RPMI8226 (cell line): ENCODE measurements at regions not wholly inside any gene's neighbourhood (a gene's known extent, or its start where the extent isn't known, plus 50 kb on each side); places are given as distances from the start of the nearest gene placed in this dataset.

ENCODE experiments used
- DNase-seq: peaks from one replicate; pipeline ENCODE4 v3.0.0-alpha.2; 2015

- DNase-seq: no peak
These were observed 69.3 kb upstream of the SOX4 start for GRCh38 chr6:21524201-21524600.

DNA sequence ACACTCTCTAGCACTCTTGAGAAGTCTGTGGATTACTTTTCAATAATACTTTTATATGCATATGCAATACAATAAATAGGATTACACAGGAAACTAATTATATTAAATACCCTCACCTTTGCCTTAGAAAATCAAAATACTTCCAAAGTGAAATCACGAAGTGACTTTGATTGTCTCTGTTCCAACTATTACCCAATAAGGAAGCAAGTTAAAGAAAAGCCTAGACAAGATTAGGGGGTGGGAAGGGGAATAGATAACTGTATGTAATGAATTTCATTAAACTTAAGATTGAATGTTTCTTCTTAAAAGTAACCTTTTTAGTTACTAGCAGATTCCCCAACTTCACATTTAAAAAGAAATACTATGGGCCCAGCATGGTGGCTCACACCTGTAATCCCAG lies 66.6 kb upstream of the SOX4 start:
- no peak for DNase-seq

- no peak for DNase-seq
These were observed 65.8 kb upstream of the SOX4 start for GRCh38 chr6:21527731-21528130.

DNA sequence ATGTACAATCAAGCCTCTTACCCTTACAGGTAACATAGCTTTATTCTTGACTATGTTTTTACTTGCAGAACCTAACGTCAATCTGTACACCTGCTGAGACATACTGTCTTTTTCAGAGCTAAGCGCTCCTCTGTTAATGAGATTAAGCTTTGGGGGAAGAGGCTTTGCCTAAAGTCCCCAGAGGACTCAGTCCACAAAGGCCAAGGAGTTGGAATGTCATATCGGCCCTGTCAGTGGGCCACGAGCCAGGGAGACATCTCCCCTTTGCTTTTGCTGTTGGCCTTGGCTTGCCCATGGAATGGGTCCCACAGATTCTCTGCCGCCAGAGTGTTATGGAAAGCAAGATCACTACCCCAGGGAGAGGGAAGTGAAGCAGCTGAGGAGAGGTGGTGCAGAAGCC lies 64.1 kb upstream of the SOX4 start:
- DNase-seq: no peak

GRCh38 chr6:21531393-21531792 lies 62.2 kb upstream of the SOX4 start:
- no peak for DNase-seq

- DNase-seq: no peak
These were observed 59.9 kb upstream of the SOX4 start for GRCh38 chr6:21533678-21534077.

GRCh38 chr6:21536280-21536766 lies 57.2 kb upstream of the SOX4 start:
- DNase-seq: no peak

GRCh38 chr6:21537637-21538036 lies 55.9 kb upstream of the SOX4 start:
- no peak for DNase-seq

- no peak for DNase-seq
These were observed 55.3 kb upstream of the SOX4 start for GRCh38 chr6:21538186-21538798.

DNA sequence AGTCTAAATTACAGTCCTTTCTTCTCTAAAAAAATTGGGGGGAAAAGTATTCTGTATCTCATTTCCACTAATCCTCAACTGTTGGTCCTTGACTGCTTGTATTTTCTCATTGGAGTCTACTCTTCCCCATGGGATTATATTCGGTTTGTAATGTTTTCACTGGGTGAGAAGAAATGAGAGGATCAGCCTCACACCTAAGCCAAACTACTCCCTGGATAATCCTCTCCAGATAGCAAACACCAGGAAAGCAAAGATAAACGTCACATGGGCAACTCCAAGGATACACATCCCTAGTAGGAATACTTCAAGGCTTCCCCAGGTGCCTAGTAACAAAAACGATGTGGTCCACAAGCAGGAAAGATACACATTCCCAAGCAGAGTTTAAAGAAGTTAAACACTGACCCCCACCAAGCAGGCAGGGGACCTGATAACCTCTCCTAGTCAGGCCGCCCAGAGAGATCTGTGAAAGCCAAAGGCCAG lies 53.9 kb upstream of the SOX4 start:
- no peak for DNase-seq
